Central memory CD4-positive, alpha-beta T cell (primary cell): ENCODE measurements at regions not wholly inside any gene's neighbourhood (a gene's known extent, or its start where the extent isn't known, plus 50 kb on each side); places are given as distances from the start of the nearest gene placed in this dataset.
"Not testable (repeated sequence)": the region's sequence is repeated elsewhere in the genome, so short reads cannot be mapped to it uniquely, and the experiment has no call there.

Source experiments
- DNase-seq: peaks from one replicate; pipeline ENCODE4 v3.0.0; 2022

DNA sequence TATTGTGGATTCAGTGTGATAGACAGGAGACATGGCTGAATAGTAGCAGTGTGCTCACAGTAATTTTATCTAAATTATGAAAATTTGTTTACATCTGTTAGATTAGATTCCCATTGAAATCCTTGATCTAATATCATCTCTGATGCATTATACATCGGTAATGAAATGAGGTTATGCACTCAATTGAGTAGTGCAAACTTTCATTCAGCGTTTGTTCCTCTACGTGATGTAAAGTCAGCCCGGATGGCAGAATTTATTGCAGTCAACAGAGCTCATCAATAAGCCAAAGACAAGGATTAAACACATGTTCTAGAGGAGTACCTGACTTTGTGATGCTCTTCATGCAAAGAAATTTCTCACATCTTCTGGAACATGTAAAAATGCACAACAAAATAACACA is 549.2 kb downstream of the GOLGA6L6 start:
- DNase-seq, result no peak

DNA sequence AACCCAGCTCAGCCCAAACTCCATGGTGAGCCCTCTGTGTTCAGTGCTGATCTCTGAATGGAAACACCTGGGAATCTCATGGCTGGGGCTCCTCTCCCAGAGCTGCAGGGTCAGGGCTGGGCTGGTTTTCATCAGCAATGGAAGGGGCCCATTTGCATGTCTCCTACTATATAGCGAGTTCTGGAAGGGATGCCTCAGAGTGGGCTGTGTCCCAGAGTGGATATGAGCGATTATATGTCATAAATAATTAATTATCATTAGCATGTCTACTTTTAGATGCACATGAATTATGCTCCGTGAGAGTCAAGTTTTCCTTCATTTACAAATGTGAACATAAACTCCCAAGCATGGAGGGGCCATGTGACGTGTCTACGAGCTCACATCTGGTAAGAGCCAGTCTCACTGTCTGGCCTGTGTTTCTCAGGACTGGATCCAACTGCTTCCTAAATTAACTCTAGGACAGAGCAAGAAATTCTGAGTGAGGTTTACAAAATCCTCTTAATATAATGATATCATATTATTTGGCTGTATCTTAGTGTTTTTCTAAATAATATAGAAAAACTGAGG is 553.4 kb downstream of the GOLGA6L6 start:
- no peak for DNase-seq

DNA sequence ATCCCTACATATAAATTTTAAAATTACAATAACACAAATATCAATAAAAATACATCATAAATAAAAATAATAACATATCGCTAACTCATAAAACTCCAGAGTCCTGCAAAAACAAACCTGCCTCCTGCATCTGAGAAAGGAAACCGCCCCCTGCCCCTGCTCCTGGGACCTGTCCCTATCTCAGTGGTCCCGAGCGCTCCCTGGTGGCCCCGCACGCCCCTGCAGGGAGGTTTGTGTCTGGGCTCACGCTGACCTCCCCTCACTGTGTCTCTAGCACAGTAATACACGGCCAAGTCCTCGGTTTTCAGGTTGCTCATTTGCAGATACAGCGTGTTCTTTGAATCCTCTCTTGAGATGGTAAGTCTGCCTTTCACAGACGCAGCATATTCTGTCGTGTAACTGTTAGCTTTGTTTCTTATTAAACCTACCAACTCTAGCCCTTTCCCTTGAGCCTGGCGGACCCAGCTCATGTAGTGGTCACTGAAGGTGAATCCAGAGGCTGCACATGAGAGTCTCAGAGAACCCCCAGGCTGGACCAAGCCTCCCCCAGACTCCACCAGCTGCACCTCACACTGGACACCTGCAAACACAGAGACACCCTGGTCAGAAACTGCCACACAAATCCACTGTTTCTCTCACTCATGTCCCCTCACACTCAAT is 554.1 kb downstream of the GOLGA6L6 start:
- no peak for DNase-seq

DNA sequence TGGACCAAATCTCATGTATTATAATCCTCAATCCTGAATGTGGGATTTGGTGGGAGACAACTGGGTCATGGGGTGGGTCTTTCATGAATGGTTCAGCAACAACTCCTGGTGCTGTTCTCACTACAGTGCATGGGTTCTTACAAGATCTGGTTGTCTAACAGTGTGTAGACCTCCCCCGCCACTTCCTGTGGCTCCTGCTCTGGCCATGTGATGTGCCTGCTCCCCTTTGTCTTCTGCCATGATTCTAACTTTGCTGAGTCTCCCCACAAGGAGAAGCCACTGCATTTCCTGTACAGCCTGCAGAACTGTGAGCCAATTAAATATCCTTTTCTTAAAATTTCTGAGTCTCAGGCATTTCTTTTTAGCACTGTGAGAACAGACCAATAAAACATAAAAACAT is 557.5 kb downstream of the GOLGA6L6 start:
- DNase-seq, result no peak

DNA sequence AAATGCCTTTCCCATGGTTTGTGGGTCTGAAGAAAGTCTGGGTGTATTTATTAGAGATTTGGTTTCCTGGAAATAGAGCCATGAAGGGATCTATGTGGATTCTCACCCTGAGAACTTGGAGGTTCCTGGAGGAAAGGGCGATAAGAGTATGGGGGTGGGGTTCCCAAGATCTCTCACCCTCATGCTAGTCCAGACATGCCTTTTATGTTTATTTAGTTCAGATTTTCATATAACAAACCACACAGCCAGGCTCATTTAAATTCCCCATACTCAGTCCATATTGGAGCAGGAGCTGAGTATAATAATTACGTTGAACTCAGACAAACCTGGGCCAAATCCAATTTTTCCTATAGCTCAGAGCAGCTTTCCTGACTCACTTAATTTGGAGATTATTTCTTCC is 566.6 kb downstream of the GOLGA6L6 start:
- DNase-seq, result no peak

- DNase-seq, result no peak
These were observed 567.9 kb downstream of the GOLGA6L6 start for GRCh38 chr15:19973718-19974117.

GRCh38 chr15:19972582-19972981 is 569.0 kb downstream of the GOLGA6L6 start:
- DNase-seq, result not testable (repeated sequence)

DNA sequence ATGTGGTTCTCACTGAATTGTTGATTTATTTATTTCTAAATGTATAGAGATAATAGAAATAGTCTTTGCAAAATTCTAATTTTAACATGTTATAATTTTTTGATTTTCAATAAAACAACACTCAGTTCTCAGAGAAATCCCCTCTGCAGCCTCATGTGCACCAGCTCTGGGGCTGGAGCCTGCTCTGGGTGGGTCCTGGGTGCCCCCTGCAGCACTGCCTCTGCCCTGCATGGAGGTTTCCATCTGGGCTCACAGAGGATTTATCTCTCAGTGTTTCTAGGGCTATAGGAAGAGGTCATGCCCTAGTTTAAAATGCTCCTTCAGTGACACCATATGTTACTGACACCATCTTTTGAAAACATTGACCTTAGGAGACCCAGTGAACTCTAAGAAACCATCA is 576.0 kb downstream of the GOLGA6L6 start:
- not testable (repeated sequence) for DNase-seq

GRCh38 chr15:19964480-19964879 is 577.1 kb downstream of the GOLGA6L6 start:
- DNase-seq, result not testable (repeated sequence)

- no peak for DNase-seq
These were observed 585.3 kb downstream of the GOLGA6L6 start for GRCh38 chr15:19956124-19956796.

GRCh38 chr15:19944261-19944888 is 597.2 kb downstream of the GOLGA6L6 start:
- no peak for DNase-seq

DNA sequence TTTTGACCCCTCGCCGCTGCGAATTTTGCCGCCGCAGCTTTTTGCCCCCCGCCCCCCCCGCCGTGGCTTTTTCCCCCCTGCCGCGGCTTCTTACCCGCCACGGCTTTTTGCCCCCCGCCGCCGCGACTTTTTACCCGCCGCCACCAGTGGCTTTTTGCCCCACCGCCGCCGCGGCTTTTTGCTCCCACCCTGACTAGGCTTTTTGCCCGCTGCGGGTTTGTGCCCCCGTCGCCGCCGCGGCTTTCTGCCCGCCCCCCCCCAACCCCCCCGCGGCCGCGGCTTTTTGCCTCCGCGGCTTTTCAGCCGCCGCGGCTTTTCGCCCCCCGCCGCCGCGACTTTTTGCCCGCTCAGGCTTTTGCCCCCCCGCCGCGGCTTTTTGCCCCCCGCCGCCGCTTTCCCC is 598.1 kb downstream of the GOLGA6L6 start:
- no peak for DNase-seq

DNA sequence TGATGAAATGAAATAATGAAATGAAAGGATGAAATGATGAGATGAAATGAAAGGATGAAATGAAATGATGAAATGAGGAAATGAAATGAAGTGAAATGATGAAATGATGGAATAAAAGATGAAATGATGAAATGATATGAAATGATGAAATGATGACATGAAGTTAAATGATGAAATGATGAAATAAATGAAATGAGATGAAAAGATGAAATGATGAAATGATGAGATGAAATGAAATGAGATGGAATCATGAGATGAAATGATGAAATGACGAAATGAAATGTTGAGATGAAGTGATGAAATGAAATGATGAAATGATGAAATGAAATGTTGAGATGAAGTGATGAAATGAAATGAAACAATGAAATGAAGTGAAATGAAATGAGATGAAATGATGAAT is 638.3 kb downstream of the GOLGA6L6 start:
- not testable (repeated sequence) for DNase-seq

DNA sequence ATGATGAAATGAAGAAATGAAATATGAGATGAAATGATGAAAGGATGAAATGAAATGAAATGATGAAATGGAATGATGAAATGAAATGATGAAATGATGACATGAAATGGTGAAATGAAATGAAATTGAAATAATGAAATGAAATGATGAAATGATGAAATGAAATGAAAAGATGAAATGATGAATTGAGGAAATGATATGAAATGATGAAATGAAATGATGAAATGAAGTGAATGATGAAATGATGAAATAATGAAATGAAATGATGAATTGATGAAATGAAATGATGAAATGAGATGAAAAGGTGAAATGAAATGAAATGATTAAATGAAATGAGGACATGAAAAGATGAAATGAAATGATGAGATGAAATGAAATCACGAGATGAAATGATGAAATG is 639.2 kb downstream of the GOLGA6L6 start:
- not testable (repeated sequence) for DNase-seq

- DNase-seq, result not testable (repeated sequence)
These were observed 640.2 kb downstream of the GOLGA6L6 start for GRCh38 chr15:19901414-19901813.

GRCh38 chr15:19899021-19899824 is 642.4 kb downstream of the GOLGA6L6 start:
- no peak for DNase-seq

DNA sequence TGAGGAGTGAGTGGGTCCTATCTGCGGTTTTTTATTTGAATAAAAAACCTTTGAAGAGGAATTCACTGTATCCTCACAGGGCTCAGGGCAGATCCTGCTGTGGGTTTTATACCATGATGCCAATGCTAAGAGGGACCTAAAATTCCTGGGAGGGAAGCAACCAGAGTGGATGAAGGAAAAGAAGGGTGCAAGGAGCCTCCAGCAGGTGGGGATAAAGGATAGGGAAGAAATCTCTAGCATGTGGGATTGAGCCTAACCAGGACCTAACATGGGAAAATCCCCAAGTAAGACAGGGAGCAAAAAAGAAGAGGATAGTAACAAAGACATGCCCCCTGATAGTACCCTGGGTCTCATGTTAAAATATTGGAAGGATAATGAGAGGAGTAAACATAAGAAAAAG is 652.8 kb downstream of the GOLGA6L6 start:
- not testable (repeated sequence) for DNase-seq

DNA sequence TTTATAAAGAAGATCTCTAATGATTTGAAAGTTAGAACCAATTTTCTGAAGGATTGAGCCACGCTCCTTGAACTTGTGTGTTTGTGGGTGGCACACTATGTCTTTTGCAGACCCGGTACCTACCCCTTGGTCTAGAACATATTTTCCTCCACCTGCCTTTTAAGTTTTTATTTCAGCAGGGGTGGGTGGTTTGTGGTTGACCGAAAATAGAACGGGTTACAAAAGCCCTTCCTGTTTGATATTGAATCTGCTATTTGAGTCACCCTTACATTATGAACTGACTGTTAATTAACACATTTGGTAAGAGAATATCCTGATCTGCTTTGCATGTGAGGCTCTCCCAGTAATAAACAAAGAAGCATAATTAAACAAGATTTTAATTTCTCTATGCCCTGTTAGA is 697.5 kb downstream of the GOLGA6L6 start:
- not testable (repeated sequence) for DNase-seq
